ENCODE measurements at regions not wholly inside any gene's neighbourhood (a gene's known extent, or its start where the extent isn't known, plus 50 kb on each side); places are given as distances from the start of the nearest gene placed in this dataset.

GRCh38 chr6:168756009-168756634, 315.1 kb downstream of the SMOC2 start:
- CTCF ChIA-PET = no interaction called here
- no peaks in the 10 kb centered on the region for H3K4me1 Mint-ChIP-seq

DNA sequence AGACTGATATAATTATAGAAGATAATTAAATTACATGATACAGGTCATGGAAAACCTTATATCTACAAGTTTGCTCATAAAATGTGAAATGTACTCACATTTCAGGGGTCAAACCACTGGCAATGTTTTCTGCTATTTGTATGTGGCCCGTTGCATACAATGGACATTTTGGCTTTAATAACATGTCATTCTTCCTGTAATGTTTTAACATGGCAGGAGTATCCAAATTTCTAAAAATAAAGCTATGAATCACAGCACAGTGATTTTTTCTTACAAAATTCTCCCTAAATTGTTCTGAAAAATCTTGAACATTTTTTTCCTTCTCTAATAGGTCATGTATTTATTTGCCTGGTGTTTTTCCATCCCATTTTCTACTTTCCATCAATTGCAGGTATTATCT, 305.7 kb downstream of the SMOC2 start:
- no peak overlapping the region for H3K27ac Mint-ChIP-seq
- no peak overlapping the region for H3K4me3 Mint-ChIP-seq
- no peak for DNase-seq
- no peaks in the 10 kb centered on the region for H3K36me3 Mint-ChIP-seq (ENCODE audit: low read depth)
- H3K4me1 Mint-ChIP-seq = no peaks in the 10 kb centered on the region
- H3K27me3 Mint-ChIP-seq = no peaks in the 10 kb centered on the region
- CTCF ChIA-PET = no interaction called here
- POLR2A ChIA-PET = no interaction called here
- H3K9me3 Mint-ChIP-seq = peaks cover 3% of the 10 kb centered on the region

More at GRCh38 chr6:168756009-168756634, 315.1 kb downstream of the SMOC2 start:
- Mint-ChIP-seq H3K27ac (no peak overlapping the region), H3K4me3 (no peak overlapping the region), H3K36me3 (ENCODE audit: low read depth) (no peaks in the 10 kb centered on the region), H3K27me3 (no peaks in the 10 kb centered on the region), H3K9me3 (no peaks in the 10 kb centered on the region)
- POLR2A ChIA-PET = no interaction called here
- no peak for DNase-seq

DNA sequence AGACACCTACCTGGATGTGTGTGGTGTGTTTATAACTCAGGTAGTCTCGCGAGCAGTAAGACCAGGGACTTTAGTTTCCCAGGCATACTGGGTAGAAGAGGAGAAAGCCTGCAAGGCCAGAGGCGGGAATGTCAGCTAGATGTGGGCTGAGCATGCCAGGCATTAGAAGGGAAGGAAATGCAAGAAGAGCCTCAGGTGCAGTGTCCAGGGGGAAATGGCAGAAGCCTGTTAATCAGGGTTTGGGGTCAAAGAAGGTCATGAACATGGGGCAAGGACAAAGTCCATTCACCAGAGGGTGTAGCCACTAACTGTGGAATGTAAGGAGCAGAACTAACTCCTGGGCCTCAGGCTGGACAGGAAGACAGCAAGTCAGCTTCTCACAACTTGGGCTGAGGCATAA, 305.0 kb downstream of the SMOC2 start:
- no peaks in the 10 kb centered on the region for H3K27me3 Mint-ChIP-seq
- POLR2A ChIA-PET = no interaction called here
- no peak overlapping the region for H3K4me3 Mint-ChIP-seq
- H3K27ac Mint-ChIP-seq = no peak overlapping the region
- no peaks in the 10 kb centered on the region for H3K36me3 Mint-ChIP-seq (ENCODE audit: low read depth)
- H3K4me1 Mint-ChIP-seq = no peaks in the 10 kb centered on the region
- no peak for DNase-seq
- peaks cover 7% of the 10 kb centered on the region for H3K9me3 Mint-ChIP-seq
- CTCF ChIA-PET = no interaction called here

DNA sequence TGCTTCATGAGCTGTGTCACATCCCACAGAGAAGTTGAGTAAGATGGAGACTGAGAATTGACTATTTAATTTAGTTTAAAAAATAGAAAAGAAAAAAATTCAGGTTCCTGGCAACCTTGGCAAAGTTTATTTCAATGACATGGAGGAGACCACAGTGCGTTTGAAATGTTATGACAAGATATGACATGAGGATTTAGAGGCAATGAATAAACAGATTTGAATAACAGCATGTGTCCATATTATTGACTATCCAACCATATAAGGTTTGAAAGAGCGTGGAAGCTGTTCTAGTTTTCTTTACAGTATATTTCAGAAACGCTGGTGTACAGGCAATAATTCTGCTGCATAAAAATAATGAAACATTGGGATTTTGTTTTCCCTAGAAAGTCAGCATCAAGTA, 303.9 kb downstream of the SMOC2 start:
- H3K27me3 Mint-ChIP-seq = no peaks in the 10 kb centered on the region
- peaks cover 9% of the 10 kb centered on the region for H3K9me3 Mint-ChIP-seq
- ChIA-PET POLR2A (no interaction called here), CTCF (no interaction called here)
- DNase-seq = no peak
- no peak overlapping the region for H3K4me3 Mint-ChIP-seq
- no peaks in the 10 kb centered on the region for H3K4me1 Mint-ChIP-seq
- H3K27ac Mint-ChIP-seq = no peak overlapping the region
- H3K36me3 Mint-ChIP-seq (ENCODE audit: low read depth) = no peaks in the 10 kb centered on the region

- Mint-ChIP-seq H3K27ac (no peak overlapping the region), H3K27me3 (no peaks in the 10 kb centered on the region), H3K4me3 (no peak overlapping the region), H3K4me1 (no peaks in the 10 kb centered on the region), H3K36me3 (ENCODE audit: low read depth) (no peaks in the 10 kb centered on the region), H3K9me3 (peaks cover 9% of the 10 kb centered on the region)
- CTCF ChIA-PET = interaction anchor here (0.6 kb wide), 1 partner anchor 45 kb away, joined by 3 read pairs; no protein-coding TSS in a partner anchor
- DNase-seq = no peak
- POLR2A ChIA-PET = no interaction called here
Observed at GRCh38 chr6:168741942-168742782, 301.2 kb downstream of the SMOC2 start.

DNA sequence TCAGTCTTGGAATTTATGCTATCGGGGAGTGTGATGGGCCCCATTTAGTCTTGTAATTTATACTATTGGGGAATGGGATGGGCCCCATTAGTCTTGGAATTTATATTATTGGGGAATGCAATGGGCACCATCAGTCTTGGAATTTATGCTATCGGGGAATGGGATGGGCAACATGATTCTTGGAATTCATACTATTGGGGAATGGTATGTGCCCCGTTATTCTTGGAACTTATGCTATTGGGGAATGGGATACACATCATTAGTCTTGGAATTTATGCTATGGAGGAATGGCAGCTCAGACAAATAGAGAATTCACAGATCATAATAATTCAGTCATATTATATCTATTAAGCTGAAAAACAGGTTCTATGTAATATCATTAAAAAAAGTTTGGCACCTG, 300.3 kb downstream of the SMOC2 start:
- no peak for DNase-seq
- POLR2A ChIA-PET = no interaction called here
- H3K4me3 Mint-ChIP-seq = no peak overlapping the region
- no peaks in the 10 kb centered on the region for H3K4me1 Mint-ChIP-seq
- H3K9me3 Mint-ChIP-seq = peaks cover 13% of the 10 kb centered on the region
- no peaks in the 10 kb centered on the region for H3K27me3 Mint-ChIP-seq
- H3K27ac Mint-ChIP-seq = no peak overlapping the region
- no peaks in the 10 kb centered on the region for H3K36me3 Mint-ChIP-seq (ENCODE audit: low read depth)
- CTCF ChIA-PET = no interaction called here

DNA sequence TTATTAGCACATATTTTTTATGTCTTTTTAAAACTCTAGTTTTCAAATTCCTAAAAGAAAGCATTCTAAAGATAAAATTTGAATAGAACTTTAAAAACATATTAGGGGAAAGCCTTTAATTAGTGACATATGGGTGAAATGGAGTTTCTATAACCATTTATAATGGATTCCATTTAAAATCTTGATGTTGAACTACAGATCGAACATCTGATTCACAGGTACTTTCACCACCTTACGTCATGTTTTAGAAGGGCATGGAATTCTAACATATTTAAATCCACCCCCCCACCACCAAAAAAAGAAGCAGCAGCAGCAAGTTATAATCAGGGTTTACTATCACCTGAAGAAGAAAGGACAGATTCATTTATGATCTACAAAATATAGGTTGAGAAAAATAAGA, 298.4 kb downstream of the SMOC2 start:
- H3K36me3 Mint-ChIP-seq (ENCODE audit: low read depth) = no peaks in the 10 kb centered on the region
- ChIA-PET CTCF (no interaction called here), POLR2A (no interaction called here)
- no peak for DNase-seq
- H3K4me3 Mint-ChIP-seq = no peak overlapping the region
- H3K27me3 Mint-ChIP-seq = no peaks in the 10 kb centered on the region
- no peak overlapping the region for H3K27ac Mint-ChIP-seq
- H3K9me3 Mint-ChIP-seq = peaks cover 13% of the 10 kb centered on the region
- no peaks in the 10 kb centered on the region for H3K4me1 Mint-ChIP-seq

DNA sequence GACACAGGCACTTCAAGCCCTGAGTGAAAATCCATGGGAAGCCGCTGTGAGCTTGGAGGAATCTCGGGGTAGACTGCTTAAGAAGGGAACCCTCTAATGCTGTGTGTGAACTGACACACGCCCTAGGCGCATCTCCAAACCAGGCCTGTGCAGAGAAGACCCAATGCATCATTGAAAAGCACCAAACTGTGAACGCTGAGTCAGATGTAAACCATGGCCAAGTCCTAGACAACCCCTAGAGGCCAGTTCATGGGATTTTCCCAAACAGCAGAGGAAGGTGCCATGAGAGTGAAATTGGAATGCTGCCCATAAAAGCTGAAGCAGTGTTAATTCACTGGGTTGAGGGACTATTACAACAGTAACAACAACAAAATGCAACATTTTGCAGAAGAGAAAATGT, 296.5 kb downstream of the SMOC2 start:
- CTCF ChIA-PET = no interaction called here
- Mint-ChIP-seq H3K36me3 (ENCODE audit: low read depth) (no peaks in the 10 kb centered on the region), H3K27me3 (no peaks in the 10 kb centered on the region), H3K9me3 (peaks cover 12% of the 10 kb centered on the region), H3K4me3 (no peak overlapping the region), H3K4me1 (no peaks in the 10 kb centered on the region), H3K27ac (no peak overlapping the region)
- POLR2A ChIA-PET = no interaction called here
- DNase-seq = no peak

DNA sequence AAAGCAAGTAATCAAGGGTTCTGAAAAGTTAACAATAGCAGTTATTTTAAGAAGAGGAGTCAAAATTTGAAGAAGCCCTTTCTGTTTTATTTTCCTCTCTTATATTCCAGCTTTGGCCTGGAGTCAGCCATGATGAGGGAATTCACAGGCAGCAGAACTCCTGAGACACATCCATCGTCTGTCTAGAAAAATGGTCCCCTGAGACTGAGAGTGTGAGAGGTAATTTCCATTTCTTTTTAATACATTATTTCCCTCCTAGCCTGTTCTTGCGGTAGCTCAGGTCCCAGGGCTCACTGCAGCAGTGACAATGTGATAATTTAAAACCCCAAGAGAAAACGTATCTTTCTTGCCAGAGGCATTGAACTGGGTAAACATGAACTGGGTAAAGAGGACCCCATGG, 296.0 kb downstream of the SMOC2 start:
- no peak overlapping the region for H3K4me3 Mint-ChIP-seq
- H3K36me3 Mint-ChIP-seq (ENCODE audit: low read depth) = no peaks in the 10 kb centered on the region
- DNase-seq = no peak
- ChIA-PET CTCF (no interaction called here), POLR2A (no interaction called here)
- no peak overlapping the region for H3K27ac Mint-ChIP-seq
- H3K27me3 Mint-ChIP-seq = no peaks in the 10 kb centered on the region
- peaks cover 10% of the 10 kb centered on the region for H3K9me3 Mint-ChIP-seq
- H3K4me1 Mint-ChIP-seq = no peaks in the 10 kb centered on the region

DNA sequence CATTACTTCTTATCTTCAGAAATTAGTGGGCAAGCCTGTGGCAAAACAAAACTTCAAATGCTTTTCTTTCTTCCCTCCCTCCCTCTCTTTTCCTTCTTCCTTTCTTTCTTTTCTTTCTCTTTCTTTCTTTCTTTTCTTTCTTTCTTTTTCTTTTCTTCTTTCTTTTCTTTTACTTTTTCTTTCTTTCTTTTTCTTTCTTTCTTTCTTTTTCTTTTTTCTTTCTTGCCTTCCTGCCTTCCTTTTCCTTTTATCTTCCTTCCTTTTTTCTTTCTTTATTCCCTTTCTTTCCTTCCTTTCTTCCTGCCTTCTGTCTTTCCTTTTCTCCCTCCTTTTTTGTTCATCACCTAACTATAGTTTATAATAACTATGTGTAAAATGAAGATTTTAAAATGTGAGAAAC, 295.1 kb downstream of the SMOC2 start:
- Mint-ChIP-seq H3K4me3 (no peak overlapping the region), H3K27me3 (no peaks in the 10 kb centered on the region), H3K36me3 (ENCODE audit: low read depth) (no peaks in the 10 kb centered on the region), H3K27ac (no peak overlapping the region), H3K9me3 (peaks cover 6% of the 10 kb centered on the region), H3K4me1 (no peaks in the 10 kb centered on the region)
- ChIA-PET POLR2A (no interaction called here), CTCF (no interaction called here)
- no peak for DNase-seq

GRCh38 chr6:168735268-168735949, 294.4 kb downstream of the SMOC2 start:
- ChIA-PET CTCF (no interaction called here), POLR2A (no interaction called here)
- Mint-ChIP-seq H3K27ac (no peak overlapping the region), H3K9me3 (peaks cover 4% of the 10 kb centered on the region), H3K27me3 (no peaks in the 10 kb centered on the region), H3K36me3 (ENCODE audit: low read depth) (no peaks in the 10 kb centered on the region), H3K4me3 (no peak overlapping the region), H3K4me1 (no peaks in the 10 kb centered on the region)
- DNase-seq = no peak

GRCh38 chr6:168734523-168734922, 293.5 kb downstream of the SMOC2 start:
- POLR2A ChIA-PET = no interaction called here
- CTCF ChIA-PET = no interaction called here
- H3K27me3 Mint-ChIP-seq = no peaks in the 10 kb centered on the region
- H3K36me3 Mint-ChIP-seq (ENCODE audit: low read depth) = no peaks in the 10 kb centered on the region
- no peak overlapping the region for H3K27ac Mint-ChIP-seq
- H3K4me3 Mint-ChIP-seq = no peak overlapping the region
- no peak for DNase-seq
- peaks cover 4% of the 10 kb centered on the region for H3K9me3 Mint-ChIP-seq
- H3K4me1 Mint-ChIP-seq = no peaks in the 10 kb centered on the region

GRCh38 chr6:168732676-168733075, 291.7 kb downstream of the SMOC2 start:
- no peak overlapping the region for H3K4me3 Mint-ChIP-seq
- H3K27me3 Mint-ChIP-seq = no peaks in the 10 kb centered on the region
- H3K4me1 Mint-ChIP-seq = no peaks in the 10 kb centered on the region
- no peak overlapping the region for H3K27ac Mint-ChIP-seq
- POLR2A ChIA-PET = no interaction called here
- CTCF ChIA-PET = no interaction called here
- H3K9me3 Mint-ChIP-seq = peaks cover 4% of the 10 kb centered on the region
- no peaks in the 10 kb centered on the region for H3K36me3 Mint-ChIP-seq (ENCODE audit: low read depth)
- DNase-seq = no peak
